Suprapubic skin (tissue), 4 donors: ENCODE measurements at regions not wholly inside any gene's neighbourhood (a gene's known extent, or its start where the extent isn't known, plus 50 kb on each side); places are given as distances from the start of the nearest gene placed in this dataset.

ENCODE experiments used
- DNase-seq, 2 donors: peaks; one replicate each; pipeline ENCODE4 v3.0.0-alpha.2; 2019; ENCODE audit warnings: low spot score in 2 of 2
- H3K27ac ChIP-seq: fragments of 200-600 bp; sonication (generic); one replicate; pipeline ENCODE4 v1.5.1; 2019
- H3K27me3 ChIP-seq: fragments of 200-600 bp; sonication (generic); one replicate; pipeline ENCODE4 v1.5.1; 2019
- H3K36me3 ChIP-seq: fragments of 200-600 bp; sonication (generic); one replicate; pipeline ENCODE4 v1.5.1; 2019
- H3K4me1 ChIP-seq: fragments of 200-600 bp; sonication (generic); one replicate; pipeline ENCODE4 v1.5.1; 2019
- H3K4me3 ChIP-seq: fragments of 200-600 bp; sonication (generic); one replicate; pipeline ENCODE4 v1.5.1; 2019; ENCODE audit warnings: mild to moderate bottlenecking
- H3K9me3 ChIP-seq: fragments of 200-600 bp; sonication (generic); one replicate; pipeline ENCODE4 v1.5.1; 2019
- CTCF ChIP-seq, 2 donors: fragments of 200-600 bp in 1 of 2; fragments of 450-650 bp in 1 of 2; sonication (generic) in 1 of 2; IDR thresholded peaks; one replicate each; pipeline ENCODE4 v1.5.1; 2016 to 2019; ENCODE audit warnings: antibody characterized with exemption in 2 of 2, mild to moderate bottlenecking in 1 of 2, moderate library complexity in 1 of 2
- EP300 ChIP-seq: sonication (generic); formaldehyde crosslinking; IDR thresholded peaks from one replicate; pipeline ENCODE4 v1.6.1; 2017; ENCODE audit warnings: antibody characterized with exemption
- POLR2A ChIP-seq, 2 donors: fragments of 450-650 bp; IDR thresholded peaks; one replicate each; pipeline ENCODE4 v1.6.1; 2017; ENCODE audit warnings: antibody characterized with exemption in 2 of 2, mild to moderate bottlenecking in 2 of 2, moderate library complexity in 2 of 2
- POLR2AphosphoS5 ChIP-seq, 3 donors: sonication (generic); formaldehyde crosslinking; IDR thresholded peaks; one replicate each; pipeline ENCODE4 v1.6.1; 2017; ENCODE audit warnings: antibody characterized with exemption in 3 of 3
- WGBS: methylation state at CpG from one replicate; pipeline ENCODE4 v1.1.5; 2018; 5-methylcytosine and 5-hydroxymethylcytosine counted together

- 23% methylated on average over 7 of the region's 7 CpGs for WGBS
- Histone ChIP-seq H3K36me3 (no peaks in the 10 kb centered on the region), H3K27ac (no peak overlapping the region), H3K27me3 (no peaks in the 10 kb centered on the region), H3K9me3 (no peaks in the 10 kb centered on the region), H3K4me1 (peaks cover 14% of the 10 kb centered on the region), H3K4me3 (no peak overlapping the region)
- no peak for DNase-seq
- TF ChIP-seq POLR2A (IDR thresholded peaks at IDR 0.05) (no peak), POLR2AphosphoS5 (IDR thresholded peaks at IDR 0.05) (no peak), CTCF (IDR thresholded peaks at IDR 0.05) (no peak), EP300 (no peak)
These were observed 92.3 kb upstream of the ROPN1 start for GRCh38 chr3:124084022-124084881.

- no peaks in the 10 kb centered on the region for H3K9me3 ChIP-seq
- peaks cover 9% of the 10 kb centered on the region for H3K4me1 ChIP-seq
- 67% methylated on average over 2 of the region's 2 CpGs for WGBS
- no peaks in the 10 kb centered on the region for H3K27me3 ChIP-seq
- no peak for DNase-seq
- no peak overlapping the region for H3K27ac ChIP-seq
- H3K4me3 ChIP-seq = no peak overlapping the region
- TF ChIP-seq CTCF (IDR thresholded peaks at IDR 0.05) (no peak), POLR2AphosphoS5 (IDR thresholded peaks at IDR 0.05) (no peak), EP300 (no peak), POLR2A (IDR thresholded peaks at IDR 0.05) (no peak)
- H3K36me3 ChIP-seq = no peaks in the 10 kb centered on the region
These were observed 96.9 kb upstream of the ROPN1 start for GRCh38 chr3:124088801-124089200.

- no peak for DNase-seq
- Histone ChIP-seq H3K9me3 (no peaks in the 10 kb centered on the region), H3K36me3 (no peaks in the 10 kb centered on the region), H3K27ac (no peak overlapping the region), H3K4me1 (peaks cover 5% of the 10 kb centered on the region), H3K4me3 (no peak overlapping the region), H3K27me3 (no peaks in the 10 kb centered on the region)
- WGBS = 83% methylated on average over 2 of the region's 2 CpGs
- TF ChIP-seq POLR2A (IDR thresholded peaks at IDR 0.05) (no peak), POLR2AphosphoS5 (IDR thresholded peaks at IDR 0.05) (no peak), EP300 (no peak), CTCF (IDR thresholded peaks at IDR 0.05) (no peak)
These were observed 97.3 kb upstream of the ROPN1 start for GRCh38 chr3:124089214-124089613.

GRCh38 chr3:124091716-124092115 is 99.8 kb upstream of the ROPN1 start:
- H3K9me3 ChIP-seq = no peaks in the 10 kb centered on the region
- H3K36me3 ChIP-seq = no peaks in the 10 kb centered on the region
- no peak overlapping the region for H3K4me3 ChIP-seq
- WGBS = 90% methylated on average over 1 of the region's 1 CpG
- no peak for TF ChIP-seq POLR2AphosphoS5 (IDR thresholded peaks at IDR 0.05)
- TF ChIP-seq CTCF (IDR thresholded peaks at IDR 0.05) = no peak
- TF ChIP-seq POLR2A (IDR thresholded peaks at IDR 0.05) = no peak
- TF ChIP-seq EP300 = no peak
- no peaks in the 10 kb centered on the region for H3K4me1 ChIP-seq
- no peak overlapping the region for H3K27ac ChIP-seq
- no peak for DNase-seq
- no peaks in the 10 kb centered on the region for H3K27me3 ChIP-seq

GRCh38 chr3:124092811-124093210 is 100.9 kb upstream of the ROPN1 start:
- DNase-seq = no peak
- Histone ChIP-seq H3K4me1 (no peaks in the 10 kb centered on the region), H3K27me3 (no peaks in the 10 kb centered on the region), H3K36me3 (no peaks in the 10 kb centered on the region), H3K9me3 (no peaks in the 10 kb centered on the region), H3K4me3 (no peak overlapping the region), H3K27ac (no peak overlapping the region)
- no peak for TF ChIP-seq POLR2AphosphoS5 (IDR thresholded peaks at IDR 0.05)
- TF ChIP-seq POLR2A (IDR thresholded peaks at IDR 0.05) = no peak
- no peak for TF ChIP-seq EP300
- TF ChIP-seq CTCF (IDR thresholded peaks at IDR 0.05) = no peak
- 84% methylated on average over 8 of the region's 8 CpGs for WGBS
